ENCODE measurements at regions not wholly inside any gene's neighbourhood (a gene's known extent, or its start where the extent isn't known, plus 50 kb on each side); places are given as distances from the start of the nearest gene placed in this dataset.

- H3K36me3 ChIP-seq (ENCODE audit: control insufficient read depth, insufficient read depth, low read length): no peaks in the 10 kb centered on the region
- H3K27me3 ChIP-seq (ENCODE audit: control insufficient read depth, insufficient read depth, low read length): no peaks in the 10 kb centered on the region
- H3K4me3 ChIP-seq (ENCODE audit: insufficient read depth, low read depth, low read length): no peak overlapping the region
- no TSS peak for BruUV-seq (replicated peaks)
- H2AK9ac ChIP-seq (replicated peaks; ENCODE audit: low read depth, low read length, poor library complexity): no peak overlapping the region
- DNase-seq (no peak), ATAC-seq (ENCODE audit: low read depth) (no peak)
- dilution Hi-C loops (cut with HindIII; ENCODE audit: low sequenced_read_pairs, unreplicated experiment) (no loop called here), in situ Hi-C loops (cut with MboI; ENCODE audit: low sequenced_read_pairs) (no loop called here), intact Hi-C loops (cut with micrococcal nuclease) (no loop called here)
- H3K79me1 ChIP-seq (ENCODE audit: low read depth in 1 of 2, low read length in 2 of 2): no peaks in the 10 kb centered on the region
- no peak overlapping the region for H3K27ac ChIP-seq (ENCODE audit: insufficient read depth, low read length)
- no peak overlapping the region for H4K8ac ChIP-seq (ENCODE audit: low read depth in 2 of 2, low read length in 2 of 2)
- no peak overlapping the region for H4K5ac ChIP-seq (ENCODE audit: low read depth, low read length)
- no peak overlapping the region for H2BK5ac ChIP-seq (ENCODE audit: low read depth, low read length, poor library complexity, severe bottlenecking)
- no peak overlapping the region for H3K4me2 ChIP-seq (ENCODE audit: low read depth, low read length)
- no peak overlapping the region for H2BK20ac ChIP-seq (ENCODE audit: low read depth, low read length)
- H4K20me1 ChIP-seq (ENCODE audit: insufficient read depth, low read length): no peaks in the 10 kb centered on the region
- ChIA-PET POLR2A (ENCODE audit: unreplicated experiment) (no interaction called here), CTCF (no interaction called here)
- WGBS, 2 experiments (ENCODE audit: extremely low coverage in 2 of 2, insufficient read length in 1 of 2): no CpG with 5 or more reads among the region's 2 CpGs
- H3K4me1 ChIP-seq (ENCODE audit: control insufficient read depth, insufficient read depth, low read length): no peaks in the 10 kb centered on the region
- no peak overlapping the region for H2AFZ ChIP-seq (replicated peaks; ENCODE audit: low read length, poor library complexity)
- peaks cover 22% of the 10 kb centered on the region for H3K9me3 ChIP-seq (ENCODE audit: control insufficient read depth, insufficient read depth, low read length)
- H2BK15ac ChIP-seq (ENCODE audit: low read depth, low read length): no peak overlapping the region
- no peak overlapping the region for H3K18ac ChIP-seq (ENCODE audit: low read depth, low read length)
- no peak overlapping the region for H4K91ac ChIP-seq (ENCODE audit: insufficient read depth, low read depth, low read length)
- H3K9ac ChIP-seq (ENCODE audit: low read depth, low read length): no peak overlapping the region
- no peak overlapping the region for H3K23ac ChIP-seq (ENCODE audit: low read depth, low read length)
- TF ChIP-seq NFE2L2 (IDR thresholded peaks at IDR 0.05; ENCODE audit: low read depth, low read length) (no peak), BHLHE40 (IDR thresholded peaks at IDR 0.05; ENCODE audit: low read depth, low read length) (no peak), CEBPB (IDR thresholded peaks at IDR 0.05; ENCODE audit: low read depth, low read length) (no peak), MXI1 (IDR thresholded peaks at IDR 0.05; ENCODE audit: borderline replicate concordance, low read depth, low read length) (no peak), RAD21 (IDR thresholded peaks at IDR 0.05; ENCODE audit: low read length) (no peak), CTCF (conservative IDR thresholded peaks at IDR 0.05; ENCODE audit: low read depth, low read length) (no peak), CHD1 (IDR thresholded peaks at IDR 0.05; ENCODE audit: low read depth, low read length) (no peak), RFX5 (IDR thresholded peaks at IDR 0.05; ENCODE audit: low read depth, low read length) (no peak), SMC3 (IDR thresholded peaks at IDR 0.05; ENCODE audit: low read depth, low read length) (no peak), POLR2A (IDR thresholded peaks at IDR 0.05; ENCODE audit: low read depth, low read length) (no peak), MAZ (IDR thresholded peaks at IDR 0.05; ENCODE audit: borderline replicate concordance, low read depth, low read length) (no peak), ELK1 (IDR thresholded peaks at IDR 0.05; ENCODE audit: borderline replicate concordance, low read depth, low read length) (no peak), RCOR1 (IDR thresholded peaks at IDR 0.05; ENCODE audit: insufficient replicate concordance, low read length) (no peak), MAFK (IDR thresholded peaks at IDR 0.05; ENCODE audit: low read depth, low read length) (no peak), FOS (IDR thresholded peaks at IDR 0.05; ENCODE audit: low read depth, low read length) (no peak)
- TF ChIP-seq, protein P1, sequence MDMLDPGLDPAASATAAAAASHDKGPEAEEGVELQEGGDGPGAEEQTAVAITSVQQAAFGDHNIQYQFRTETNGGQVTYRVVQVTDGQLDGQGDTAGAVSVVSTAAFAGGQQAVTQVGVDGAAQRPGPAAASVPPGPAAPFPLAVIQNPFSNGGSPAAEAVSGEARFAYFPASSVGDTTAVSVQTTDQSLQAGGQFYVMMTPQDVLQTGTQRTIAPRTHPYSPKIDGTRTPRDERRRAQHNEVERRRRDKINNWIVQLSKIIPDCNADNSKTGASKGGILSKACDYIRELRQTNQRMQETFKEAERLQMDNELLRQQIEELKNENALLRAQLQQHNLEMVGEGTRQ (IDR thresholded peaks at IDR 0.05; ENCODE audit: low read depth, low read length): no peak
- H2AK5ac ChIP-seq (ENCODE audit: low read depth, low read length): no peak overlapping the region
- H3K4ac ChIP-seq (ENCODE audit: low read depth, low read length): no peak overlapping the region
- no peaks in the 10 kb centered on the region for H3K9me1 ChIP-seq (ENCODE audit: insufficient read depth, low read length)
- no peak overlapping the region for H2BK120ac ChIP-seq (ENCODE audit: low read depth, low read length)
- no peak overlapping the region for H3K56ac ChIP-seq (ENCODE audit: extremely low read depth, insufficient read depth, low read length)
- H3K14ac ChIP-seq (replicated peaks; ENCODE audit: low read depth, low read length): no peak overlapping the region
These were observed 842.7 kb downstream of the STPG2 start for GRCh38 chr4:97300561-97300960.
